PC-9 (cell line): ENCODE measurements at regions not wholly inside any gene's neighbourhood (a gene's known extent, or its start where the extent isn't known, plus 50 kb on each side); places are given as distances from the start of the nearest gene placed in this dataset.

Source experiments
- CTCF ChIP-seq: fragments of 200-600 bp; sonication (generic); conservative IDR thresholded peaks from 2 replicates; pipeline ENCODE4 v1.6.1; 2017; ENCODE audit warnings: mixed run types, antibody characterized with exemption, mild to moderate bottlenecking, moderate library complexity
- EZH2 ChIP-seq: fragments of 200-600 bp; sonication (generic); IDR thresholded peaks from 2 replicates; pipeline ENCODE4 v1.8.0; 2017; ENCODE audit warnings: antibody characterized with exemption, low read depth

- TF ChIP-seq CTCF (no peak), EZH2 (no peak)
Measured at GRCh38 chr1:232147215-232147614, 482.7 kb downstream of the SIPA1L2 start.
